Right cardiac atrium (tissue), 5 donors: ENCODE measurements at regions not wholly inside any gene's neighbourhood (a gene's known extent, or its start where the extent isn't known, plus 50 kb on each side); places are given as distances from the start of the nearest gene placed in this dataset.

Source experiments
- ATAC-seq, 2 donors: fragments of 200-7000 bp; cut with Tn5 transposase; one replicate each; pipeline versions ENCODE4 v1.8.0 to v1.9.1; 2020; ENCODE audit warnings: moderate library complexity in 2 of 2, mild to moderate bottlenecking in 1 of 2
- DNase-seq, 3 donors: peaks; one replicate each; pipeline ENCODE4 v3.0.0-alpha.2; 2020
- H3K27ac ChIP-seq: one replicate; pipeline ENCODE4 v1.5.1; 2013; ENCODE audit warnings: mild to moderate bottlenecking, low read length, control low read depth, moderate library complexity
- H3K27me3 ChIP-seq: one replicate; pipeline ENCODE4 v1.6.1; 2013; ENCODE audit not compliant: control insufficient read depth, insufficient read depth
- H3K4me1 ChIP-seq: one replicate; pipeline ENCODE4 v1.6.1; 2013; ENCODE audit warnings: low read length; ENCODE audit not compliant: control insufficient read depth, insufficient read depth
- H3K4me3 ChIP-seq: one replicate; pipeline ENCODE4 v1.5.1; 2013; ENCODE audit warnings: low read length, control low read depth
- H3K9me3 ChIP-seq: one replicate; pipeline ENCODE4 v1.6.1; 2013; ENCODE audit warnings: low read length; ENCODE audit not compliant: control insufficient read depth
- WGBS: extraction: QIAGEN DNeasy Blood & Tissue Kit; methylation state at CpG from one replicate; pipeline ENCODE4 v1.1.7; 2013; 5-methylcytosine and 5-hydroxymethylcytosine counted together
- intact Hi-C, 4 donors: fragments of 100-400 bp; cut with DNase I; formaldehyde crosslinking; loops; one replicate each; pipeline versions ENCODE4 v1.11.0 to v1.14.0; 2022 to 2023
- donor health status: healthy with polysubstance abuse.
- donor health status: DM: no; HTN: yes; CAD: no.
- donor health status: DM: no; HTN: no; CAD: no.
- donor health status: DM: no; HTN: yes; CAD: no; lungs with severe emphysema.
- donor health status: DM: yes; HTN: yes; CAD: no.

- ATAC-seq (no peak), DNase-seq (no peak)
- H3K9me3 ChIP-seq: no peaks in the 10 kb centered on the region
- H3K4me3 ChIP-seq: no peak overlapping the region
- WGBS: 85% methylated on average over 8 of the region's 8 CpGs
- H3K4me1 ChIP-seq: no peaks in the 10 kb centered on the region
- H3K27ac ChIP-seq: no peak overlapping the region
- no peaks in the 10 kb centered on the region for H3K27me3 ChIP-seq
- intact Hi-C loops: loop anchor here in 1 of 4 donors (10.0 kb wide), 1 partner anchor 66 kb away; no protein-coding TSS in a partner anchor
Observed at GRCh38 chr15:30030345-30030744, 52.4 kb upstream of the GOLGA8J start.

- WGBS: 42% methylated on average over 6 of the region's 6 CpGs
- ATAC-seq: no peak
- DNase-seq: peak in 1 of 3 donors; percentile 47
Observed at GRCh38 chr15:30023798-30024295, 58.9 kb upstream of the GOLGA8J start.

GRCh38 chr15:30010746-30011145 is 72.0 kb upstream of the GOLGA8J start:
- no peak for ATAC-seq
- no peaks in the 10 kb centered on the region for H3K4me1 ChIP-seq
- H3K27me3 ChIP-seq: no peaks in the 10 kb centered on the region
- no peak overlapping the region for H3K4me3 ChIP-seq
- intact Hi-C loops: no loop called here
- no peak for DNase-seq
- WGBS: 87% methylated on average over 2 of the region's 2 CpGs
- no peak overlapping the region for H3K27ac ChIP-seq
- H3K9me3 ChIP-seq: no peaks in the 10 kb centered on the region

More at GRCh38 chr15:30023798-30024295, 58.9 kb upstream of the GOLGA8J start:
- Histone ChIP-seq H3K9me3 (no peaks in the 10 kb centered on the region), H3K4me3 (no peak overlapping the region), H3K4me1 (no peaks in the 10 kb centered on the region), H3K27me3 (no peaks in the 10 kb centered on the region), H3K27ac (no peak overlapping the region)
- intact Hi-C loops: no loop called here

GRCh38 chr15:30008156-30008555 is 74.6 kb upstream of the GOLGA8J start:
- ATAC-seq (no peak), DNase-seq (no peak)
- Histone ChIP-seq H3K27me3 (no peaks in the 10 kb centered on the region), H3K4me3 (no peak overlapping the region), H3K4me1 (no peaks in the 10 kb centered on the region), H3K27ac (no peak overlapping the region), H3K9me3 (no peaks in the 10 kb centered on the region)
- 93% methylated on average over 1 of the region's 1 CpG for WGBS
- intact Hi-C loops: no loop called here

- DNase-seq: peak in 2 of 3 donors; percentile 40 to 51
- Histone ChIP-seq H3K4me3 (no peak overlapping the region), H3K27me3 (no peaks in the 10 kb centered on the region), H3K27ac (no peak overlapping the region), H3K9me3 (no peaks in the 10 kb centered on the region), H3K4me1 (no peaks in the 10 kb centered on the region)
- intact Hi-C loops: no loop called here
- peak; percentile 45 to 55 for ATAC-seq
- WGBS: 58% methylated on average over 5 of the region's 5 CpGs
Observed at GRCh38 chr15:30001602-30002001, 81.2 kb upstream of the GOLGA8J start.

GRCh38 chr15:29998033-29998432 is 84.7 kb upstream of the GOLGA8J start:
- Histone ChIP-seq H3K27me3 (no peaks in the 10 kb centered on the region), H3K9me3 (no peaks in the 10 kb centered on the region), H3K4me3 (no peak overlapping the region), H3K27ac (no peak overlapping the region), H3K4me1 (no peaks in the 10 kb centered on the region)
- intact Hi-C loops: no loop called here
- WGBS: 76% methylated on average over 2 of the region's 2 CpGs
- no peak for ATAC-seq
- DNase-seq: no peak

- Histone ChIP-seq H3K4me3 (no peak overlapping the region), H3K27ac (no peak overlapping the region), H3K4me1 (no peaks in the 10 kb centered on the region), H3K27me3 (no peaks in the 10 kb centered on the region), H3K9me3 (no peaks in the 10 kb centered on the region)
- intact Hi-C loops: no loop called here
- WGBS: 86% methylated on average over 6 of the region's 6 CpGs
- ATAC-seq (no peak), DNase-seq (no peak)
Observed at GRCh38 chr15:29997499-29997898, 85.3 kb upstream of the GOLGA8J start.

GRCh38 chr15:29994284-29994683 is 88.5 kb upstream of the GOLGA8J start:
- intact Hi-C loops: no loop called here
- H3K4me1 ChIP-seq: no peaks in the 10 kb centered on the region
- H3K27me3 ChIP-seq: no peaks in the 10 kb centered on the region
- no peak for DNase-seq
- no peaks in the 10 kb centered on the region for H3K9me3 ChIP-seq
- no peak overlapping the region for H3K4me3 ChIP-seq
- no peak overlapping the region for H3K27ac ChIP-seq
- WGBS: 89% methylated on average over 5 of the region's 5 CpGs
- ATAC-seq: no peak

GRCh38 chr15:29990954-29991353 is 91.8 kb upstream of the GOLGA8J start:
- intact Hi-C loops: no loop called here
- no peaks in the 10 kb centered on the region for H3K4me1 ChIP-seq
- no peaks in the 10 kb centered on the region for H3K9me3 ChIP-seq
- 77% methylated on average over 4 of the region's 4 CpGs for WGBS
- DNase-seq (no peak), ATAC-seq (no peak)
- no peak overlapping the region for H3K4me3 ChIP-seq
- no peak overlapping the region for H3K27ac ChIP-seq
- H3K27me3 ChIP-seq: no peaks in the 10 kb centered on the region

- ATAC-seq (peak; percentile 38 to 53), DNase-seq (no peak)
- intact Hi-C loops: no loop called here
- H3K4me3 ChIP-seq: no peak overlapping the region
- no peaks in the 10 kb centered on the region for H3K4me1 ChIP-seq
- no peaks in the 10 kb centered on the region for H3K27me3 ChIP-seq
- WGBS: 29% methylated on average over 2 of the region's 2 CpGs
- H3K9me3 ChIP-seq: no peaks in the 10 kb centered on the region
- H3K27ac ChIP-seq: no peak overlapping the region
Observed at GRCh38 chr15:29990035-29990434, 92.7 kb upstream of the GOLGA8J start.

GRCh38 chr15:29988701-29989100 is 94.1 kb upstream of the GOLGA8J start:
- 29% methylated on average over 3 of the region's 3 CpGs for WGBS
- intact Hi-C loops: no loop called here

GRCh38 chr15:29986946-29987345 is 95.8 kb upstream of the GOLGA8J start:
- DNase-seq (no peak), ATAC-seq (no peak)
- intact Hi-C loops: no loop called here
- no peaks in the 10 kb centered on the region for H3K27me3 ChIP-seq
- WGBS: 53% methylated on average over 2 of the region's 2 CpGs
- no peak overlapping the region for H3K27ac ChIP-seq
- H3K9me3 ChIP-seq: no peaks in the 10 kb centered on the region
- no peak overlapping the region for H3K4me3 ChIP-seq
- H3K4me1 ChIP-seq: no peaks in the 10 kb centered on the region

More at GRCh38 chr15:29988701-29989100, 94.1 kb upstream of the GOLGA8J start:
- Histone ChIP-seq H3K27me3 (no peaks in the 10 kb centered on the region), H3K4me3 (no peak overlapping the region), H3K9me3 (no peaks in the 10 kb centered on the region), H3K27ac (no peak overlapping the region), H3K4me1 (no peaks in the 10 kb centered on the region)
- peak in 1 of 2 donors; percentile 57 for ATAC-seq
- no peak for DNase-seq
